ENCODE measurements at regions not wholly inside any gene's neighbourhood (a gene's known extent, or its start where the extent isn't known, plus 50 kb on each side); places are given as distances from the start of the nearest gene placed in this dataset.

DNA sequence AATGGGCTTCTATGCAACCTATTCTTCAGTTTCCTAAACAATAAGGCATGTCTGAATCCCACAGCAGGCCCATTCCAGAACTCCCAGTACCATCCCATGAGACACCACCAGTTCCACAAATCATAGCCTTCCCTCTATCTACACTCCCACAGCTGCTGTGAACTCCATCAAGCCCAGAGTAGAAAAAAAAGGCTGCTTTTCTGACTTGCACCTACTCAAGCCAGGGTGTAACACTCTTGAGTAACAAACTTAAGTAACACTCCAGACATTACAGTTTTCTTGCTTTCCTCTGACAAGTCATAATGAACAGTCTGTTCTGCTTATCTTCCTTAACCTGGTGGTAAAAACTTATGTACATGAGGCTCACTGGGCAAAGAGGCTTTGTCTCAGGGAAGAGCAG, 283.1 kb downstream of the NFKBIZ start:
- Histone ChIP-seq H3K27ac (peak overlapping the region in 2 of 8 donors; percentile 18 to 44), H3K9me3 (no peaks in the 10 kb centered on the region), H3K36me3 (no peaks in the 10 kb centered on the region), H3K4me1 (peaks cover 0 to 26% (median 5%) of the 10 kb centered on the region in 6 donors), H3K4me3 (no peak overlapping the region), H3K27me3 (replicated peaks in 1 of 7) (no peaks in the 10 kb centered on the region)
- intact Hi-C loops (cut with DNase I; ENCODE audit: low total_unique reads): no loop called here
- no peak for DNase-seq
- TF ChIP-seq, protein P1, sequence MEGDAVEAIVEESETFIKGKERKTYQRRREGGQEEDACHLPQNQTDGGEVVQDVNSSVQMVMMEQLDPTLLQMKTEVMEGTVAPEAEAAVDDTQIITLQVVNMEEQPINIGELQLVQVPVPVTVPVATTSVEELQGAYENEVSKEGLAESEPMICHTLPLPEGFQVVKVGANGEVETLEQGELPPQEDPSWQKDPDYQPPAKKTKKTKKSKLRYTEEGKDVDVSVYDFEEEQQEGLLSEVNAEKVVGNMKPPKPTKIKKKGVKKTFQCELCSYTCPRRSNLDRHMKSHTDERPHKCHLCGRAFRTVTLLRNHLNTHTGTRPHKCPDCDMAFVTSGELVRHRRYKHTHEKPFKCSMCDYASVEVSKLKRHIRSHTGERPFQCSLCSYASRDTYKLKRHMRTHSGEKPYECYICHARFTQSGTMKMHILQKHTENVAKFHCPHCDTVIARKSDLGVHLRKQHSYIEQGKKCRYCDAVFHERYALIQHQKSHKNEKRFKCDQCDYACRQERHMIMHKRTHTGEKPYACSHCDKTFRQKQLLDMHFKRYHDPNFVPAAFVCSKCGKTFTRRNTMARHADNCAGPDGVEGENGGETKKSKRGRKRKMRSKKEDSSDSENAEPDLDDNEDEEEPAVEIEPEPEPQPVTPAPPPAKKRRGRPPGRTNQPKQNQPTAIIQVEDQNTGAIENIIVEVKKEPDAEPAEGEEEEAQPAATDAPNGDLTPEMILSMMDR (IDR thresholded peaks at IDR 0.05 in 8 of 11, conservative IDR thresholded peaks at IDR 0.05 in 3 of 11): no peak
- no peak for TF ChIP-seq POLR2AphosphoS5 (IDR thresholded peaks at IDR 0.05)
- TF ChIP-seq POLR2A (IDR thresholded peaks at IDR 0.05): no peak

DNA sequence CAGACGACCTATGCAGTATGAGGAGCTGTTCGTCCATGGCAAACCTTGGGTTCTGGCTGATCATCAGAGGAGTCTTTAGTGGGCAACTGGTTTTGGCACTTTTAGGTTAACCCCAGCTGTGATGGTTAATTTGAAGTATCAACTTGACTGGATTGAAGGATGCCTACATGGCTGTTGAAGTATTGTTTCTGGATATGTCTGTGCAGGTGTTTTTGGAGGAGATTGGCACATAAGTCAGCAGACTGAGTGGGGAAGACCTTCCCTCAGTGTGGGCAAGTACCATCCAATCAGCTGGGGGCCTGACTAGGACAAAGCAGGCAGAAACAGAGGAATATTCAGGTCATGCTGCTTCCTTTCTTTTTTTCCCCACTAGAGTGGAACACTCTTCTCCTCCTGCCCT, 284.1 kb downstream of the NFKBIZ start:
- intact Hi-C loops (cut with DNase I; ENCODE audit: low total_unique reads): no loop called here
- Histone ChIP-seq H3K9me3 (no peaks in the 10 kb centered on the region), H3K27ac (no peak overlapping the region), H3K36me3 (no peaks in the 10 kb centered on the region), H3K4me1 (peaks cover 0 to 26% (median 5%) of the 10 kb centered on the region in 6 donors), H3K27me3 (replicated peaks in 1 of 7) (no peaks in the 10 kb centered on the region), H3K4me3 (no peak overlapping the region)
- TF ChIP-seq, protein P1 (IDR thresholded peaks at IDR 0.05 in 8 of 11, conservative IDR thresholded peaks at IDR 0.05 in 3 of 11): no peak
- whole genome bisulfite sequencing, 5 donors: 87 to 97% (median 92%) methylated on average over 2 of the region's 2 CpGs
- no peak for DNase-seq

DNA sequence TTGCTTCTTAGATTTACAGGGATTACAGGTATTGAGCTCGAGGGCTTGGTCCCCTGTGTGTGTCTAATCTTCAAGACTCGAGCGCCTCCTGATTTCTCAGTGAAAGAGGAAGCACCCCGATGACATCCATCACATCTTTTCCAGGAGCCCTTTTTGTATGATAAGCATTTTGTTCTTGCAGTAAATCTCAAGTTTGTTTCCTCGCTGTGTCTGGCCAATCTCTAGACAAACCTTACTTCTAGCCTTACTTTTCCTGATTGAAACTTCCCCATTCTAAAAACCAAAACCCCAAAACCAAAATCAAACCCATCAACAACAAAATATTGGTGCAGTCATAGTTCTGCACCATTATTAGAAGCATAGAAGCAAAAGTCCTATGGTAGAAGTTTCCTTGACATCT, 286.0 kb downstream of the NFKBIZ start:
- Histone ChIP-seq H3K4me1 (peaks cover 0 to 17% (median 0%) of the 10 kb centered on the region in 6 donors), H3K27ac (no peak overlapping the region), H3K4me3 (no peak overlapping the region), H3K27me3 (replicated peaks in 1 of 7) (no peaks in the 10 kb centered on the region), H3K9me3 (no peaks in the 10 kb centered on the region), H3K36me3 (no peaks in the 10 kb centered on the region)
- intact Hi-C loops (cut with DNase I; ENCODE audit: low total_unique reads): no loop called here
- TF ChIP-seq POLR2A (IDR thresholded peaks at IDR 0.05) (no peak), POLR2AphosphoS5 (IDR thresholded peaks at IDR 0.05) (no peak)
- TF ChIP-seq, protein P1 (IDR thresholded peaks at IDR 0.05 in 8 of 11, conservative IDR thresholded peaks at IDR 0.05 in 3 of 11): no peak
- no peak for DNase-seq
- WGBS, 5 donors: 34 to 74% (median 38%) methylated on average over 5 of the region's 5 CpGs

DNA sequence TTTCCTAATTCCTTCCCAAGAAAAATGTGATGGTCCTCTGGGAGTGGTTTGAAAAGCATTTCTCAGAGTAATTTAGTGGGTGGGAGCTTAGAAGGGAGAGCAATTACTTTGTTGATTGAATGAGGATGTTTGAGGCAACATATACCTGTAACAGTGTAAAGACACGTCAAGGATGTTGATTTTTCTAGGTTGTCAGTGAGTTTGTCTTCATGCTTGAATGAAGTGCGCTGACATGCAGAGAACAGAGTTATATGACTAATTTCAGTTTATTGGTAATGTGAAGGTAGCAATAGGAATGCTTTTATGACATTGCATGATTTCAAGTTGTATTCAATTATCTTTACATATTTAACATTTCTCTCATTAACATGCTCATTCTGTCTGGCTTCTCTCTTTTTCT, 286.9 kb downstream of the NFKBIZ start:
- intact Hi-C loops (cut with DNase I; ENCODE audit: low total_unique reads): no loop called here
- TF ChIP-seq, protein P1 (IDR thresholded peaks at IDR 0.05 in 8 of 11, conservative IDR thresholded peaks at IDR 0.05 in 3 of 11): no peak

More for the DNA sequence above, 286.9 kb downstream of the NFKBIZ start:
- Histone ChIP-seq H3K27ac (no peak overlapping the region), H3K4me1 (peaks cover 0 to 13% (median 0%) of the 10 kb centered on the region in 6 donors), H3K4me3 (no peak overlapping the region), H3K36me3 (no peaks in the 10 kb centered on the region), H3K9me3 (no peaks in the 10 kb centered on the region), H3K27me3 (replicated peaks in 1 of 7) (no peaks in the 10 kb centered on the region)
- DNase-seq: no peak
- whole genome bisulfite sequencing, 5 donors: 85 to 90% (median 89%) methylated on average over 2 of the region's 2 CpGs

Data from spleen (tissue), 11 donors.